ENCODE measurements at regions not wholly inside any gene's neighbourhood (a gene's known extent, or its start where the extent isn't known, plus 50 kb on each side); places are given as distances from the start of the nearest gene placed in this dataset.

DNA sequence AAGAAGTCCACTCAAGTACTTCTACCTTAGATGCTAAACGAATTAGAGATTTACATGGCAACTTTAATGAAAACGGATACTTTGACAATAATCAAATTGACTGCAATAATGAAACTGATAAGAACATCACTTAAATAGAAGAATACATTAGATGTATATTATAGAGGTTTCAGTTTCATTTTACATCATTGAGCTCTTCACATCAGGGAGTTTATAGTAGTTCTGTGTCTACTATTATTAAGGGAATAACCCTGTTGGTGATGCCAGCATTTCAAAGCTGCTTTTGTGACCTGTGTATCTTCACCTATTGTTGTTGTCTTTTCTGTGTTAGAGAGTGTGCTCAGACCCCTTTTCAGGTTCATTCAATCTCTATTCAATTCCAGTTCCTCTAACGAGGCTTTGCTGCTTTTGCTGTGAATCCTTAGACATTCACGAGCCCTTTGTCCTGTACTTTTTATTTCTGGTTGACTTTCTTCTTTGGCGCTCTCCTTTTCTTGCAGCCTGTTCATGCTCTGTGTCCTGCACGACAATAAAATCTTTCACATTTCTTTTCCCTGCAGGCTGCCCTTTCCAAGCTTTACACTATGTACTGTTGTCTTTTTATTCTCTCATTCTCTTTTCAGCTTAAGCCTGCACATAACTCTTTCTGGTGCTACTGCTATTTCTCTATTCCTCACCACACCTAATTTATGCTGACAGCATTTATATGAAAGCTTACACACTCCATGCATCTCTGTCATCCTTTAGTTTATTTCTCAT, 232.1 kb downstream of the CPE start:
- TF ChIP-seq CTCF (IDR thresholded peaks at IDR 0.05) (no peak), POLR2A (IDR thresholded peaks at IDR 0.05) (no peak)

Measured in heart left ventricle (tissue), 13 donors.